MM.1S (cell line): ENCODE measurements at regions not wholly inside any gene's neighbourhood (a gene's known extent, or its start where the extent isn't known, plus 50 kb on each side); places are given as distances from the start of the nearest gene placed in this dataset.

Source experiments
- EZH2 ChIP-seq: fragments of 300-600 bp; sonication (generic); optimal IDR thresholded peaks from 2 replicates; pipeline ENCODE3; 2017; ENCODE audit warnings: low read depth, mild to moderate bottlenecking, antibody characterized with exemption, low read length, mixed read lengths
- TF ChIP-seq, protein P1 (sequence below): fragments of 300-600 bp; sonication (generic); IDR thresholded peaks from 2 replicates; pipeline ENCODE4 v1.5.1; 2016; ENCODE audit warnings: antibody characterized with exemption, low read length, mixed read lengths

DNA sequence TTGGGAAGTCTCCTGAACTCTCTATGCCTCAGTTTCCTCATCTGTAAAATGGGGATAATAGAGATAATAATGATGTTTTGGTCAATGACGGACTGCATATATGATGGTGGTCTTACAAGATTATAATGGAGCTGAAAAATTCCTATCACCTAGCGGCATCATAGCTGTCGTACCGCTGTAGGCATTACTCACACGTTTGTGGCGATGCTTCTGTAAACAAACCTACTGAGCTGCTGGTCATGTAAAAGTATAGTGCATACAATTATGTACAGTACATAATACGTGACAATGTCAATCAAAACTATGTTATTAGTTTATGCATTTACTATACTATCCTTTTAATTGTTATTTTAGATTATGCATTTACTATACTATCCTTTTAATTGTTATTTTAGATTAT lies 339.1 kb upstream of the NPVF start:
- TF ChIP-seq, protein P1, sequence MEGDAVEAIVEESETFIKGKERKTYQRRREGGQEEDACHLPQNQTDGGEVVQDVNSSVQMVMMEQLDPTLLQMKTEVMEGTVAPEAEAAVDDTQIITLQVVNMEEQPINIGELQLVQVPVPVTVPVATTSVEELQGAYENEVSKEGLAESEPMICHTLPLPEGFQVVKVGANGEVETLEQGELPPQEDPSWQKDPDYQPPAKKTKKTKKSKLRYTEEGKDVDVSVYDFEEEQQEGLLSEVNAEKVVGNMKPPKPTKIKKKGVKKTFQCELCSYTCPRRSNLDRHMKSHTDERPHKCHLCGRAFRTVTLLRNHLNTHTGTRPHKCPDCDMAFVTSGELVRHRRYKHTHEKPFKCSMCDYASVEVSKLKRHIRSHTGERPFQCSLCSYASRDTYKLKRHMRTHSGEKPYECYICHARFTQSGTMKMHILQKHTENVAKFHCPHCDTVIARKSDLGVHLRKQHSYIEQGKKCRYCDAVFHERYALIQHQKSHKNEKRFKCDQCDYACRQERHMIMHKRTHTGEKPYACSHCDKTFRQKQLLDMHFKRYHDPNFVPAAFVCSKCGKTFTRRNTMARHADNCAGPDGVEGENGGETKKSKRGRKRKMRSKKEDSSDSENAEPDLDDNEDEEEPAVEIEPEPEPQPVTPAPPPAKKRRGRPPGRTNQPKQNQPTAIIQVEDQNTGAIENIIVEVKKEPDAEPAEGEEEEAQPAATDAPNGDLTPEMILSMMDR = no peak
- no peak for TF ChIP-seq EZH2
